ENCODE measurements at regions not wholly inside any gene's neighbourhood (a gene's known extent, or its start where the extent isn't known, plus 50 kb on each side); places are given as distances from the start of the nearest gene placed in this dataset.

- intact Hi-C loops (cut with DNase I; ENCODE audit: low total_unique reads) = no loop called here
- H3K9me3 ChIP-seq = no peaks in the 10 kb centered on the region
- TF ChIP-seq POLR2A (IDR thresholded peaks at IDR 0.05) (no peak), CTCF (IDR thresholded peaks at IDR 0.05) (no peak)
- H3K4me1 ChIP-seq = peaks cover 6% of the 10 kb centered on the region
- WGBS, 2 donors = 70 to 84% methylated on average over 2 of the region's 2 CpGs
- no peaks in the 10 kb centered on the region for H3K27me3 ChIP-seq
- no peaks in the 10 kb centered on the region for H3K36me3 ChIP-seq (ENCODE audit: low read depth, missing control alignments)
- no peak overlapping the region for H3K27ac ChIP-seq
- DNase-seq = no peak
- no peak overlapping the region for H3K4me3 ChIP-seq
Measured at GRCh38 chr7:106476751-106477150, 184.2 kb downstream of the CCDC71L start.

- Histone ChIP-seq H3K4me1 (no peaks in the 10 kb centered on the region), H3K36me3 (ENCODE audit: low read depth, missing control alignments) (no peaks in the 10 kb centered on the region), H3K4me3 (no peak overlapping the region), H3K27ac (no peak overlapping the region), H3K27me3 (no peaks in the 10 kb centered on the region), H3K9me3 (no peaks in the 10 kb centered on the region)
- WGBS, 2 donors = 63 to 78% methylated on average over 3 of the region's 3 CpGs
- no peak for TF ChIP-seq CTCF (IDR thresholded peaks at IDR 0.05)
- no peak for TF ChIP-seq POLR2A (IDR thresholded peaks at IDR 0.05)
- intact Hi-C loops (cut with DNase I; ENCODE audit: low total_unique reads) = no loop called here
- DNase-seq = no peak
Measured at GRCh38 chr7:106472741-106473140, 188.0 kb upstream of the NAMPT start.

GRCh38 chr7:106471686-106472440, 187.1 kb upstream of the NAMPT start:
- no peak for DNase-seq
- Histone ChIP-seq H3K27me3 (no peaks in the 10 kb centered on the region), H3K9me3 (no peaks in the 10 kb centered on the region), H3K36me3 (ENCODE audit: low read depth, missing control alignments) (no peaks in the 10 kb centered on the region), H3K27ac (no peak overlapping the region), H3K4me3 (no peak overlapping the region), H3K4me1 (peaks cover 5% of the 10 kb centered on the region)
- intact Hi-C loops (cut with DNase I; ENCODE audit: low total_unique reads) = no loop called here
- WGBS, 2 donors = 76 to 79% methylated on average over 8 of the region's 8 CpGs
- TF ChIP-seq POLR2A (IDR thresholded peaks at IDR 0.05) = no peak
- no peak for TF ChIP-seq CTCF (IDR thresholded peaks at IDR 0.05)

GRCh38 chr7:106471021-106471420, 186.2 kb upstream of the NAMPT start:
- intact Hi-C loops (cut with DNase I; ENCODE audit: low total_unique reads) = no loop called here
- Histone ChIP-seq H3K27ac (no peak overlapping the region), H3K36me3 (ENCODE audit: low read depth, missing control alignments) (no peaks in the 10 kb centered on the region), H3K4me1 (peaks cover 13% of the 10 kb centered on the region), H3K4me3 (no peak overlapping the region), H3K27me3 (no peaks in the 10 kb centered on the region), H3K9me3 (no peaks in the 10 kb centered on the region)
- WGBS, 2 donors = 81 to 84% methylated on average over 2 of the region's 2 CpGs
- TF ChIP-seq POLR2A (IDR thresholded peaks at IDR 0.05) (no peak), CTCF (IDR thresholded peaks at IDR 0.05) (no peak)
- no peak for DNase-seq

GRCh38 chr7:106466867-106467266, 182.1 kb upstream of the NAMPT start:
- TF ChIP-seq POLR2A (IDR thresholded peaks at IDR 0.05) (no peak), CTCF (IDR thresholded peaks at IDR 0.05) (no peak)
- no peaks in the 10 kb centered on the region for H3K36me3 ChIP-seq (ENCODE audit: low read depth, missing control alignments)
- no peak overlapping the region for H3K4me3 ChIP-seq
- no peaks in the 10 kb centered on the region for H3K9me3 ChIP-seq
- intact Hi-C loops (cut with DNase I; ENCODE audit: low total_unique reads) = no loop called here
- DNase-seq = no peak
- H3K27me3 ChIP-seq = no peaks in the 10 kb centered on the region
- 41 to 56% methylated on average over 5 of the region's 5 CpGs for WGBS, 2 donors
- peaks cover 29% of the 10 kb centered on the region for H3K4me1 ChIP-seq
- peak overlapping the region in 1 of 2 donors; percentile 72 for H3K27ac ChIP-seq
